ENCODE measurements at regions not wholly inside any gene's neighbourhood (a gene's known extent, or its start where the extent isn't known, plus 50 kb on each side); places are given as distances from the start of the nearest gene placed in this dataset.

- Mint-ChIP-seq H3K9me3 (no peaks in the 10 kb centered on the region), H3K4me3 (no peak overlapping the region), H3K27ac (no peak overlapping the region), H3K27me3 (ENCODE audit: low read depth) (no peaks in the 10 kb centered on the region), H3K36me3 (ENCODE audit: insufficient read depth in 1 of 3, low read depth in 3 of 3) (no peaks in the 10 kb centered on the region; a peak in 1 of 7 replicates), H3K4me1 (no peaks in the 10 kb centered on the region)
- H2BK20ac ChIP-seq (ENCODE audit: low read depth, low read length, poor library complexity, severe bottlenecking): no peak overlapping the region
- H3K9me3 ChIP-seq (ENCODE audit: control insufficient read depth, low read depth, low read length): no peaks in the 10 kb centered on the region
- no peaks in the 10 kb centered on the region for H3K23me2 ChIP-seq (ENCODE audit: insufficient read length, low read depth, low read length, poor library complexity, severe bottlenecking)
- H4K8ac ChIP-seq (replicated peaks; ENCODE audit: insufficient read length, low read depth, low read length): no peak overlapping the region
- no peaks in the 10 kb centered on the region for H3K27me3 ChIP-seq (ENCODE audit: insufficient read depth, low read length)
- H4K5ac ChIP-seq (ENCODE audit: insufficient read length, low read depth, low read length): no peak overlapping the region
- no peak overlapping the region for H4K91ac ChIP-seq (ENCODE audit: insufficient read length, low read depth, low read length)
- WGBS (ENCODE audit: extremely low coverage, insufficient read length, low lambda C conversion rate): no CpG with 5 or more reads among the region's 1 CpG
- H2BK120ac ChIP-seq (ENCODE audit: low read depth, low read length, poor library complexity, severe bottlenecking): no peak overlapping the region
- no peak overlapping the region for H2AK5ac ChIP-seq (ENCODE audit: insufficient read length, low read length)
- no peak overlapping the region for H3K9ac ChIP-seq (ENCODE audit: extremely low read depth, insufficient read length, low read length)
- H4K20me1 ChIP-seq (ENCODE audit: control insufficient read depth, insufficient read depth, insufficient read length): no peaks in the 10 kb centered on the region
- no peak overlapping the region for H2BK12ac ChIP-seq (ENCODE audit: insufficient read length, low read depth, low read length)
- H3K79me2 ChIP-seq (ENCODE audit: insufficient read depth, low read length): no peaks in the 10 kb centered on the region
- H3K18ac ChIP-seq (ENCODE audit: insufficient read length, low read depth, low read length): no peak overlapping the region
- no peaks in the 10 kb centered on the region for H3K79me1 ChIP-seq (ENCODE audit: insufficient read depth, low read depth, low read length, poor library complexity, severe bottlenecking)
- no peak for DNase-seq
- no peak overlapping the region for H3K23ac ChIP-seq (ENCODE audit: insufficient read length, low read depth, low read length)
- H3K4me2 ChIP-seq (ENCODE audit: insufficient read depth, insufficient read length, low read length): no peak overlapping the region
- no peak overlapping the region for H3K56ac ChIP-seq (ENCODE audit: insufficient read length, low read depth, low read length)
- H3T11ph ChIP-seq (ENCODE audit: low read length): no peak overlapping the region
- no peak overlapping the region for H3K14ac ChIP-seq (ENCODE audit: insufficient read depth, low read length)
- H2BK15ac ChIP-seq (ENCODE audit: low read depth, low read length): no peak overlapping the region
- no peak overlapping the region for H3K4ac ChIP-seq (ENCODE audit: low read depth, low read length)
- no peak for TF ChIP-seq CTCF (conservative IDR thresholded peaks at IDR 0.05)
- H3K4me1 ChIP-seq (ENCODE audit: insufficient read depth, low read length): no peaks in the 10 kb centered on the region
- H2BK5ac ChIP-seq (ENCODE audit: insufficient read length, low read length): no peak overlapping the region
- no peak overlapping the region for H2AFZ ChIP-seq (ENCODE audit: low read length)
- no peak overlapping the region for H3K27ac ChIP-seq (ENCODE audit: insufficient read length, low read depth, low read length)
Measured at GRCh38 chr2:225274751-225275150, 124.8 kb upstream of the NYAP2 start.
